DND-41 (cell line): ENCODE measurements at regions not wholly inside any gene's neighbourhood (a gene's known extent, or its start where the extent isn't known, plus 50 kb on each side); places are given as distances from the start of the nearest gene placed in this dataset.
"Not testable (repeated sequence)": the region's sequence is repeated elsewhere in the genome, so short reads cannot be mapped to it uniquely, and the experiment has no call there.

ENCODE experiments used
- ATAC-seq: fragments of 200-7000 bp; cut with Tn5 transposase; 3 replicates; pipeline ENCODE4 v1.9.1; 2021; ENCODE audit warnings: low read depth; ENCODE audit not compliant: insufficient read depth
- DNase-seq: peaks from one replicate; pipeline ENCODE4 v3.0.0-alpha.2; 2020
- H2AFZ ChIP-seq: 2 replicates; pipeline ENCODE4 v1.6.0; 2012; ENCODE audit warnings: low read depth, low read length
- H3K27ac ChIP-seq: 2 replicates; pipeline ENCODE4 v1.5.1; 2012; ENCODE audit warnings: low read length, inconsistent platforms
- H3K27me3 ChIP-seq: fragments of 200-600 bp; sonication (generic); 2 replicates; pipeline ENCODE4 v1.6.0; 2012; ENCODE audit warnings: low read length, mild to moderate bottlenecking, inconsistent platforms; ENCODE audit not compliant: insufficient read depth, poor library complexity
- H3K36me3 ChIP-seq: 2 replicates; pipeline ENCODE4 v1.5.1; 2012; ENCODE audit warnings: low read length, inconsistent platforms; ENCODE audit not compliant: insufficient read depth
- H3K4me1 ChIP-seq: 2 replicates; pipeline ENCODE4 v1.5.1; 2012; ENCODE audit warnings: mild to moderate bottlenecking, low read length; ENCODE audit not compliant: insufficient read depth
- H3K4me2 ChIP-seq: 2 replicates; pipeline ENCODE4 v1.6.0; 2012; ENCODE audit warnings: mild to moderate bottlenecking, moderate library complexity, low read length, inconsistent platforms; ENCODE audit not compliant: insufficient read depth
- H3K4me3 ChIP-seq, 2 experiments: fragments of 200-600 bp in 1 of 2; shearing (Covaris generic) in 1 of 2; 2 replicates each; pipeline ENCODE4 v1.5.1; 2012 to 2016; ENCODE audit warnings: inconsistent platforms in 2 of 2, low read length in 2 of 2, mild to moderate bottlenecking in 2 of 2, low read depth in 1 of 2, moderate library complexity in 1 of 2
- H3K79me2 ChIP-seq: 2 replicates; pipeline ENCODE4 v1.6.0; 2012; ENCODE audit warnings: low read length, inconsistent platforms; ENCODE audit not compliant: insufficient read depth
- H3K9ac ChIP-seq: 2 replicates; pipeline ENCODE4 v1.6.0; 2012; ENCODE audit warnings: low read depth, mild to moderate bottlenecking, inconsistent platforms, low read length, moderate library complexity
- H3K9me3 ChIP-seq: 2 replicates; pipeline ENCODE4 v1.5.1; 2012; ENCODE audit warnings: low read length, moderate library complexity, mild to moderate bottlenecking, inconsistent platforms; ENCODE audit not compliant: insufficient read depth, severe bottlenecking
- H4K20me1 ChIP-seq: 2 replicates; pipeline ENCODE4 v1.6.0; 2012; ENCODE audit warnings: low read length; ENCODE audit not compliant: insufficient read depth
- CTCF ChIP-seq: IDR thresholded peaks from 2 replicates; pipeline ENCODE4 v1.5.1; 2012; ENCODE audit warnings: borderline replicate concordance, low read length, moderate library complexity, mild to moderate bottlenecking; ENCODE audit not compliant: poor library complexity, severe bottlenecking; ENCODE audit errors: extremely low read depth
- EZH2 ChIP-seq: IDR thresholded peaks from 3 replicates; pipeline ENCODE4 v1.6.1; 2012; ENCODE audit warnings: borderline replicate concordance, low read depth, mild to moderate bottlenecking, moderate library complexity, low read length, inconsistent platforms; ENCODE audit not compliant: severe bottlenecking

DNA sequence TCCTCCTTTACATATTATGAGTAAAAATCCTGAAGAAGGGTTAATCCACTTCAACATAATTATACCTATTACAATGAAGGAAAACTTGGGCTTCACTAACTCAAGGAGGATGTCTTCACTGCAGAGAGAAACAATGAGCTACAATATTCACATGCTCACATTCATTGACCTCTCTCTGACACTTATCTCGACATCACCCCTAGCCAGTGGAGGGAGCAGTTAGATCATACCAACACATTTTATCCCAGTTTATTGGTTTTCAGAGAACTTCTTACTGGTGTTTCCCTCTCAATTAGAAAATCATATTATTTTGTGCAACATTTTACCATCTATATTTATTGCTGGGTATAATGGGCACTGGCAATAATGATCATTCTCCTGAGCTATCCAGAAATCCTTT lies 646.5 kb downstream of the TENT5A start:
- H3K36me3 ChIP-seq: no peaks in the 10 kb centered on the region
- TF ChIP-seq CTCF (peak; percentile 19), EZH2 (no peak)
- DNase-seq (no peak), ATAC-seq (no peak)
- H4K20me1 ChIP-seq: no peaks in the 10 kb centered on the region
- H3K9ac ChIP-seq: no peak overlapping the region
- H3K4me1 ChIP-seq: no peaks in the 10 kb centered on the region
- H2AFZ ChIP-seq: no peak overlapping the region
- no peaks in the 10 kb centered on the region for H3K79me2 ChIP-seq
- H3K4me2 ChIP-seq: no peak overlapping the region
- no peak overlapping the region for H3K27ac ChIP-seq
- no peaks in the 10 kb centered on the region for H3K27me3 ChIP-seq
- no peak overlapping the region for H3K4me3 ChIP-seq
- peaks cover 3% of the 10 kb centered on the region for H3K9me3 ChIP-seq

GRCh38 chr6:81098109-81098814 lies 654.2 kb downstream of the TENT5A start:
- Histone ChIP-seq H3K4me2 (no peak overlapping the region), H3K4me1 (no peaks in the 10 kb centered on the region), H3K9ac (no peak overlapping the region), H3K4me3 (no peak overlapping the region), H3K79me2 (no peaks in the 10 kb centered on the region), H3K36me3 (no peaks in the 10 kb centered on the region), H4K20me1 (no peaks in the 10 kb centered on the region), H3K27me3 (no peaks in the 10 kb centered on the region), H3K27ac (no peak overlapping the region), H3K9me3 (peaks cover 9% of the 10 kb centered on the region), H2AFZ (no peak overlapping the region)
- no peak for TF ChIP-seq CTCF
- TF ChIP-seq EZH2: no peak
- DNase-seq (no peak), ATAC-seq (no peak)

- not testable (repeated sequence) for H3K9ac ChIP-seq, H3K9me3 ChIP-seq, H3K36me3 ChIP-seq, H2AFZ ChIP-seq, ATAC-seq, H3K4me2 ChIP-seq, H3K79me2 ChIP-seq, H3K4me3 ChIP-seq, DNase-seq, H3K27ac ChIP-seq, H3K4me1 ChIP-seq, H4K20me1 ChIP-seq, H3K27me3 ChIP-seq
Measured at GRCh38 chr6:81096464-81096863, 656.0 kb downstream of the TENT5A start.

DNA sequence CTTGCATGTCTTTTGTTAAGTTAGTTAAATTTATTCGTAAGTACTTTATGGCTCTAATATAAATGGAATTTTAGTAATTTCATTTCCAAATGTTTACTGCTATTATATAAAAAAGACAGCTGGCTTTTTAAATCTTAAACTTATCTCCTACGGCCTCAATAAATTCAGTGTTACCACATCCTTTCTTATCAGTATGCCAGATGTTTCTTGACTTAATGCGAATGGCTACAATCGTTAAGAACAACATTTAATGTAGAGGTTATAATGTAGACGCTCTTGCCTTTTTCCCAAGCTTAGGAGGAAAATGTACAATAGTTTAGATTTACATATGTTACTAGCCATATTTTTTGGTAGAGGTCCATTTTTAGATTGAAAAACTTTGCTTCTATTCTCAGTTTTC lies 659.4 kb downstream of the TENT5A start:
- TF ChIP-seq CTCF (no peak), EZH2 (no peak)
- no peaks in the 10 kb centered on the region for H3K27me3 ChIP-seq
- no peak for ATAC-seq
- no peak overlapping the region for H3K4me3 ChIP-seq
- H3K9ac ChIP-seq: no peak overlapping the region
- no peaks in the 10 kb centered on the region for H3K36me3 ChIP-seq
- no peak for DNase-seq
- H3K4me2 ChIP-seq: no peak overlapping the region
- H4K20me1 ChIP-seq: no peaks in the 10 kb centered on the region
- no peak overlapping the region for H2AFZ ChIP-seq
- H3K9me3 ChIP-seq: no peaks in the 10 kb centered on the region
- no peaks in the 10 kb centered on the region for H3K79me2 ChIP-seq
- no peak overlapping the region for H3K27ac ChIP-seq
- H3K4me1 ChIP-seq: no peaks in the 10 kb centered on the region
